ENCODE measurements at regions not wholly inside any gene's neighbourhood (a gene's known extent, or its start where the extent isn't known, plus 50 kb on each side); places are given as distances from the start of the nearest gene placed in this dataset.

GRCh38 chr6:40841721-40842120 is 197.3 kb downstream of the UNC5CL start:
- no peak for DNase-seq (ENCODE audit: low spot score)

DNA sequence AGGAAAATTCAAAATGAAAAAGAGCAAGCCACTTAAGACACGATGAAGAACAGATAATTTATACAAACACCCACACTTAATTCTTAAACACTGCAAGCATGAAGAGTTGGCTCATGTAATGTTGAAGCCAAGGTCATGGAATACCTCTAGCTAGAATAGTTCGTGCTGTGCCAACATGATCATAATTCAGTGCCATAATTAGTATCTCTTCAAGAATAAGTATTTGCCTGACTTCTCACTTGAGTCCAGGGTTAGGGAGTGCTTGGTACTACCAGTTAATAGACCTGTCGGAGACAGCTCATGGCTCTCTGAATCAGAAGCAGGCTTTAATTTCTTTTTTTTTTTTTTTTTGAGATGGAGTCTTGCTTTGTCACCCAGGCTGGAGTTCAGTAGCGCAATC is 206.3 kb downstream of the UNC5CL start:
- DNase-seq (ENCODE audit: low spot score) = no peak

DNA sequence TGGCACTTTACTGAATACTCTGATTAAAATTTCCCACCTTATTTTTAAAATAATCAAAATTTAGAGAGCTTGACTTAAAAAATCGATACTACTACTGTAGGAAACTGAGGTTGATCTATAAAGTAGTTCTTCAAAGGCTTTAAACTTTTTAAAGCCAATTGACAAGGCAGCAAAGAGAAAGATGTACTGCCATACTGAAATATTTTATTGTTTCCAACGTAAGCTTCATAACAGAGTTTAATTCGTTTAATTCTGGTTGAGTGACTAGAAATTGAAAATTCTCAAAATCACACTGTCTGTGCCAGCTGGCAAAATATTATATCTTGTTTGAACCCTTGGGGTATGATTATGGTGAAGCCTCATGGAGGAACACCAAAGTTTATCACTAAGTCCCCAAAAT is 207.6 kb downstream of the UNC5CL start:
- DNase-seq (ENCODE audit: low spot score) = no peak

DNA sequence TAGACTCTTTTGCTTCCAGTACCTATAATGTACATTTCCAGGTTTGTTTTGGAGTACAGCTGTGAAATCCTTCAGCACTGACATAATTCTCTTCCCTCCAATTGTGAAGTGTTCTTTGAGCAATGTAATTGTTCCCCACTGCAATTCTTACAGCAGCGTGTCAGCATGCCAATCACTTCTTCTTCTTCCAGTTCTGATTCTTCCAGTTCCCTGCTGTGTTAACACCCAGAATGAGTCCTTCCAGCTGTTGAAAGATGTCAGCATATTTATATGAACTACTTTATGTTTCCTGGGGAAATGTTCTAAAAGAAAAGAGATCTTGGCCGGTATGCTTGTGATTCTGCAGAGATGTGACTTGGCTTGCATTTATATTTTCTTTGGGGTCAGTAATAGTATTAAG is 213.9 kb downstream of the UNC5CL start:
- no peak for DNase-seq (ENCODE audit: low spot score)

DNA sequence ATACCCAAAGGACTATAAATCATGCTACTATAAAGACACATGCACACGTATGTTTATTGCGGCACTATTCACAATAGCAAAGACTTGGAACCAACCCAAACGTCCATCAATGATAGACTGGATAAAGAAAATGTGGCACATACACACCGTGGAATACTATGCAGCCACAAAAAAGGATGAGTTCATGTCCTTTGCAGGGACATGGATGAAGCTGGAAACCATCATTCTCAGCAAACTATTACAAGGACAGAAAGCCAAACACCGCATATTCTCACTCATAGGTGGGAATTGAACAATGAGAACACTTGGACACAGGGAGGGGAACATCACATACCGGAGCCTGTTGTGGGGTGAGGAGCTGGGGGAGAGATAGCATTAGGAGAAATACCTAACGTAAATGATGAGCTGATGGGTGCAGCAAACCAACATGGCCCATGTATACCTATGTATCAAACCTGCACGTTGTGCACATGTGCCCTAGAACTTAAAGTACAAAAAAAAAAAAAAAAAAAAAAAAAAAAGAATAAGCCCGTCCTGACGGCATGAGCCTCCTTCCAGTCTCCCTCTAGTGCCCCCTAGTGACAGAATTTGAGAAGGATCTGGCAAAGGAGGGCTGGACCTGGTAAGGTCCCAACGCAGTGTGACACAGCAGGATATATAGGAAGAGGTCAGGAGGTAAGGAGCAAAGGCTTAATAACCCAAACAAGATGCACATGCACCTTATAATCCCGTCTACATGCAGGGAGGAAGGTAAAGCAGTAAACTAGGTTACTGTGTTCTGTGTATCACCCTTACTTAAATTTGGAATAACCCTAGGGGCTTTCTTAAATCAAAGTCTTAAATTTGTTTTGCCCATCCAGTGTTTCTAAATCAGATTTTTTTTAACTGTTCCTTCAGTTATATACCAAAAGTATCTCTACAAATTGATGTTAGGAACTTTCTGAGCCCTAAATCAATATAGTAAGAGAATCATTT is 214.8 kb downstream of the UNC5CL start:
- peak; percentile 78 for DNase-seq (ENCODE audit: low spot score)

DNA sequence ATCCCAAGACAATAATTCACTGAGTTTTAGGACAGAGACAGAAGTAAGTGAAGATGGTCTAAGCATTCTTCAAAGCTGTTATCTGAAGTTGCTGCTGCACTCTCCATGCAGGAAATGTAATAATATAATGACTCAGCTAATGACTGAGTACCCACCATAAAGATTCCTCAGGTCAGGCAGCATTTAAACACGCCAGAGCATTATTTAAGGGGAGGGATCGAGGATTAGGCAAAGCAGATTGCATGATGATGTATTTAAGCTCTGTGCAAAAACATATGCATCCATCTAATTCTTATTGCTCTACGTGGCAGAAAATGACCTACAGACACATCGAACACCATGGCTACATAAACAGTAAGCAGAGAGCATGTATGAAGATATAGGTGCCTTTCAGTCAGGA is 216.4 kb downstream of the UNC5CL start:
- DNase-seq (ENCODE audit: low spot score) = no peak

DNA sequence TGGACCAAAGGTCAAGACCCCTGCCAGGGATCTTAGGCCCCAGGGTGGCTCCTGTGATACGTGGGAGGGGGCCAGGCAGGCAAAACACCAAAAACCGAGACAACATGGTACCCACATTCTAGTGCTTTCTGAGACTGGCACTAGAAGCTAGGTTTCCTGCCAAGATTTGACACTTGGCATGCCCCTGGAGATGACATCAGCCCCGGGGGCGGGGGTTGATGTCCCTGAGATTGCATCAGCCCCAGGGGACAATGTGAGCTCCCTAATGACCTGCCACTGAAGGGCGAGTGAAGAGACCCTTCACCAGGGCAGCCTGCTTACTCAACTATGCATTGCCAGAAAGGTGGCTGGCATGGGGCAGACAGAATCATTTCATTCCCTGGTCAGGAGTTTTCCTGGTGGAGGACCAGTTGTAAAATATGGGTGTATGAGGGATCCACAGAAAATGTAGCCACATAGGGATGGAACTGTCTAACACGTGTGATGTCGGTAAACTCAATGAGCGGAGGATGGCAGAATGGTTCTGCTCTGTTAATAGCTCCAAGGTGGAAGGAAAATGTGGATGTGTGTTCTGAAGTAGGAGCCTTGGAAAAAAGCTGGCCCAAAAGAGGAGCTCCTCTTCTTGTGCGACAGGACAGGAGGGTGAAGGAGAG is 219.7 kb downstream of the UNC5CL start:
- no peak for DNase-seq (ENCODE audit: low spot score)

DNA sequence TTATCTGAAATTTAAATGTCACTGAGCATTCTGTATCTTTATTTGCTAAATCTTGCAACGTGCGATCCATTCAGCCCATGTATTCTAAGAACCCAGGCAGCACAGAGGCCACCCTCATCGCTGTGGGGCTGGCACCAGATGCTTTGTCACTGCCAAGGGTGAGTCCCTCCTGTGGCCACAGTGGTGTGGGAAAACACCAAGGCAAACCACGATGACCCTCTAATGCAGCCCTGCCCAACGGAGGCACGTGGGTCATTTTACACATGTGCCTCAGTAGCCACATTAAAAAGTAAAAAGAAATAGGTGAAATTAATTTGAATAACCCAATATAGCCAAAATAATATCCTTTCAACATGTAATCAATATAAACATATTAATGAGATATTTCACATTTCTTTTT is 221.7 kb downstream of the UNC5CL start:
- no peak for DNase-seq (ENCODE audit: low spot score)

- DNase-seq (ENCODE audit: low spot score) = no peak
Measured at GRCh38 chr6:40816601-40817000, 222.4 kb downstream of the UNC5CL start.

- DNase-seq (ENCODE audit: low spot score) = no peak
Measured at GRCh38 chr6:40815731-40816130, 223.3 kb downstream of the UNC5CL start.

- no peak for DNase-seq (ENCODE audit: low spot score)
Measured at GRCh38 chr6:40810171-40810570, 223.0 kb upstream of the LRFN2 start.

DNA sequence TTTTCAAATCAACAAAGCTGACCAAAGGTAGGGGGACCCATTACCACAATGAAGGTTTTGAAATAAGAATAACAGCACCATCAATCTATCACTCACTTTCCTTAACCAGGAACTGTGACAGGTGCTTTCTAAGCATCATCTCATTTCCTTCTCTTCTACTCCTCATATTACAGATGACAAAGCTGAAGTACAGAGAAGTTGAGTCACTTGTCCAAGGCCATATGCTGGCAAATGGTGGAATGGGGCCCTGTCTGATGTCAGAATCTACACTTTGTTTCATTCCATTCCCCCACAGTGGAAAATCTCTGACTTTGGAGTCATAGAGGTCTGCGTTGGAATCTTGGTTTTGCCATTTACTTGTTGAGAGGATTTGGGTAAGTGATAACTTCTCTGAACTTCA is 222.5 kb upstream of the LRFN2 start:
- DNase-seq (ENCODE audit: low spot score) = no peak

DNA sequence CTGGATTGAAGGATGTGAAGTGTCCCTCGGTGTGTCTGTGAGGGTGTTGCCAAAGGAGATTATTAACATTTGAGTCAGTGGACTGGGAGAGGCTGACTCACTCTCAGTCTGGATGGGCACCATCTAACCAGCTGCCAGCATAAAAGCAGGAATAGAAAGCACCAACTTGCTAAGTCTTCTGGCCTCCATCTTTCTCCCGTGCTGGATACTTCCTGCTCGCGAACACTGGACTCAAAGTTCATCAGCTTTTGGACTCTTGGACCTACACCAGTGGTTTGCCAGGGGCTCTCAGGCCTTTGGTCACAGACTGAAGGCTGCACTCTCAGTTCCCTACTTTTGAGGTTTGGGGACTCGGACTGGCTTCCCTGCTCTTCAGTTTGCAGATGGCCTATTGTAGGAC is 220.3 kb upstream of the LRFN2 start:
- no peak for DNase-seq (ENCODE audit: low spot score)

- no peak for DNase-seq (ENCODE audit: low spot score)
Measured at GRCh38 chr6:40806256-40806864, 219.2 kb upstream of the LRFN2 start.

DNA sequence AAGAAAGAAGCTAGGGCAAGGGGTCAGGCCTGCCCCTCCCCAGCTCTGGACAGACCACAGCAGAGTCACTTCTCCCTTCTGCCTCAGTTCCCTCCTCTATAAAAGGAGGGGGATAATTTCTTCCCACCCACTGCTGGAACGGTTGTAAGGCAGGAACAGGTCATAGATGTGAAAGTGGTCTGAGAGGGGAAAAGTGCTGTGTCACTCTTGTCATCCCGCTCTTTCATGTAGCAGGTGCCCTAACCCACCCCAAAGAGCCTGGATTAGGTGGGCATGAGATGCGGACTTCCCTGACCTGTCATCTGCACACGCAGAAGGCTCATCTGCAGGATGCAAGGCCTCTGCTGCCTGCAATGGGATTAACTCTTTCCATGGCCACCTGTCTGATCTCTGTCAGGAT is 218.2 kb upstream of the LRFN2 start:
- DNase-seq (ENCODE audit: low spot score) = no peak

DNA sequence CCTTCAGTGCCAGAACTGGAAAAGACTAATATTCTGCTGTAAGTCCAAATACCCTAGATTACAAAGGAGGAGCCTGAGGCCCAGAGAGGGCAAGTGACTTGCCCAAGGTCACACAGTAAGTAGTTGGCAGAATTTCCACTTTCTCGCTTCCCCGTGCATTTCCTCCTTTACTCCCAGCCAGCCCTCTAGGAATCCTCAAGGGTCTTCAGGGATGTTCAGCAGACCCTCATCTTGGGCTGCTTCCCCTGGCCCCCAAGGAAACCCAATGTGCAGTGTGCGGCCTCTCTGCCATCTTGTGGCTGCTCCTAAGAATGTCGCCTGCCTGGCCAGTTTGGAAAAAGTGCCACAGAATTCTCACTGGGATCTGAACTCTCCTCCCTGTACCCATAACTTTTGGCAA is 217.7 kb upstream of the LRFN2 start:
- DNase-seq (ENCODE audit: low spot score) = peak; percentile 35

DNA sequence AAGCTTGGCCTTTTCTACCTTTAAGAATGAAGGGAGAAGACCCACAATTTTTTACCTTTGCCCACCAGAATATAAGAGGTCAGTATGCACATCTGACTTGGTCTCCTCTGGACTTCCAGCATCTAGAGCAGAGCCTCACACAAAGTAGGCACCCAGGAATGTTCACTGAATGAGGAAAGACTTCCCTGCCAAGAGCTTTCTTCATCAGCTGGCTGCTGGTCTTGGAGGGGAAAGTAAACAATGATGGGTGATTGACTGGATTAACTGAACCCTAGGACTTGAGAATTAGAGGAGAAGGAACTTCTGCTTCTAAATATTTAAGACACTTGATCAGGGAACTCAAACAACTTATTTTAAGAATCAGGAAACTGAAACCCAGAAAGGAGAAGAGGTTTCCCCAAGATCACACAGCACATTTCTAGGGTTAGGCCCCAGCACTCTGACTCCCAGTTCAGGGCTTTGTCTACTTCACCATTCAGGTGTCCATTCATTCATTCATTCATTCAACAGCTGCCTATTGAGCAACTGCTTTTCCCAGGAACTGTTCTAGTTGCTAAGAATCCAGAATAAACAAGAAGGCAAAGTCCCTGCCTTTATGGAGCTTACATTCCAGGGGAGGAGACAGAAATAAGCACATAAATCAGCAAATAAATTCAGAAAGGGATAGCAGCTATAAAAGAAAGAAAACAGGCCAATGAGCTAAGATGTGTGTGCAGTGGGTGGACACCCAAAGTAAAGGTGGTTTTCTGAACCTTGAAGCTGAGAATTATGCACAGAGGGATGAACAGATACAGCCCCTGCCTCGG is 216.9 kb upstream of the LRFN2 start:
- no peak for DNase-seq (ENCODE audit: low spot score)

DNA sequence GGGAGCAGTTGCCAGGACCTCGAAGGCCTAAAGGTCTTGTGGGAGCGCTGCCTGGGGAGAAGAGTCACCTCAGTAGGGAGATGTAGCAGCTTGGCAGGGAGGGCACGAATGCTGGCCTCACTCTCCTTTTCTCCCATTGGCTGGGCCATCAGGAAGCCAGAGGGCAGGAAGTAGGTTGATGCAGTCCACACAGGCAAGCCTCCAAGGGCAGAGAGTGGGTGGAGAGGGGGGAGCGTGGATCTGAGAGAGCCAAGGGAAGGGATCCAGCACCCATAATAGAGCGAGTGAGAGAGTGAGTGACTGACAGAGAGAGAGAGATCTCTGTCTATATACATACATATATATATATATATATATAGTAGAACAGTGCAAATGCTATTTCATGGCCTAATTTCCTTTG is 215.3 kb upstream of the LRFN2 start:
- no peak for DNase-seq (ENCODE audit: low spot score)

GRCh38 chr6:40799296-40800140 is 212.4 kb upstream of the LRFN2 start:
- DNase-seq (ENCODE audit: low spot score) = no peak

DNA sequence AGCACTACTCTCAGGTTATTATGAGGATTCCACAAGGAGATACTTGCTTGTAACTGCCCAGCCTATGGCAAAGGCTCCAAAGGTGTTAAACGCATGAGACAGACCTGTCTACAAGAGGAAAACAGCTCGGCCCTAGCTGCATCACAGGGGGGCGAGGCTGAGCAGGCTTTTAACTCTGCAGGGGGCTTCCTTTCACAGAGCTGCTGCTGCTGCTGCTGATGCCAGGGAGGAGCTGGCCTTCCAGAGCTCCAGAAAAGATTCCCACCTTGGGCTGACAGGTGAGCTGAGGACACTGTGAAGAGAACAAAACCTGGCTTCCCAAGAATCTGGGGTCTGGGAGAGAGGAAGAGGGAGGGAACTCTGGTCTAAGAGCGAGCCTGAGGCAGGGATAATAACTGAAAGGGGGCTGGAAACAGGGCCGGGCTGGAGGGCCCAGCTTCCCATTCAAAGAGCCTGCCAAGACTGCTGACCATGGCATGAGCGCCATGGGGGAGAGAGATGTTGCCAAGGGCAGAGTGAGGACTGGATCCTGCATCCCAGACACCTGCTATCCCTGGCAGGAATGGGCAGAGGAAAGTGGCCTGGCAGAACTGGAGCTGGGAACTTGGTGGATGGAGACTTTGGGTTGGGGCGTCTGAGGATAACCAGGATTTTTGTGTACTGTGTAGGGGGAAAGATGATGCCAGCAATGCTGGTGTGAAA is 211.1 kb upstream of the LRFN2 start:
- DNase-seq (ENCODE audit: low spot score) = peak; percentile 44
